ENCODE measurements at regions not wholly inside any gene's neighbourhood (a gene's known extent, or its start where the extent isn't known, plus 50 kb on each side); places are given as distances from the start of the nearest gene placed in this dataset.
"Not testable (repeated sequence)": the region's sequence is repeated elsewhere in the genome, so short reads cannot be mapped to it uniquely, and the experiment has no call there.

- not testable (repeated sequence) for TF ChIP-seq EZH2 (IDR thresholded peaks at IDR 0.05); POLR2AphosphoS5 (IDR thresholded peaks at IDR 0.05; ENCODE audit: borderline replicate concordance, low read depth, low read length)
Measured at GRCh38 chr11:87531835-87532234, 494.1 kb downstream of the TMEM135 start.
